ENCODE measurements at regions not wholly inside any gene's neighbourhood (a gene's known extent, or its start where the extent isn't known, plus 50 kb on each side); places are given as distances from the start of the nearest gene placed in this dataset.

DNA sequence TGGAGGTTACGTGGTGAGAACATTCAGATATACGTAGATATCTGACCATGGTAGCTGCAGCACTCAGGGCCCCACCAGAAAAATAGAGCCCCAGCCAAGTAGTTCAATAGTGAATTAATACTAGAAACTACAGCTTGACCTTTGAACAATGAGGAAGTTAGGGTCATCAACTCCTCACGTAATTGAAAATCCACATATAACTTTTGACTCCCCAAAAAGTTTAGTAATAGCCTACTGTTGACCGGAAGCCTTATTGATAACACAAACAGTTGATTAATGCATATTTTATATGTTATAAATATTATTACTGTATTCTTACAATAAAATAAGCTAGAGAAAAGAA lies 117.9 kb downstream of the SNX5 start:
- Histone ChIP-seq H3K4me3 (ENCODE audit: low read depth, low read length) (no peak overlapping the region), H3K36me3 (ENCODE audit: control insufficient read depth in 2 of 2, insufficient read depth in 1 of 2, low read length in 2 of 2) (no peaks in the 10 kb centered on the region), H3K27ac (ENCODE audit: extremely low read depth, low read depth, low read length) (no peak overlapping the region), H3K4me1 (ENCODE audit: control insufficient read depth, insufficient read depth, low read length) (no peaks in the 10 kb centered on the region), H3K9me3 (ENCODE audit: control insufficient read depth, insufficient read depth, low read depth, low read length) (no peaks in the 10 kb centered on the region)
- ChIA-PET POLR2A (no interaction called here), CTCF (no interaction called here)
- TF ChIP-seq ZNF140 (tag by site-specific recombination; IDR thresholded peaks at IDR 0.05): no peak
- TF ChIP-seq KLF16 (tag by site-specific recombination; IDR thresholded peaks at IDR 0.05): no peak
- TF ChIP-seq, protein P1, sequence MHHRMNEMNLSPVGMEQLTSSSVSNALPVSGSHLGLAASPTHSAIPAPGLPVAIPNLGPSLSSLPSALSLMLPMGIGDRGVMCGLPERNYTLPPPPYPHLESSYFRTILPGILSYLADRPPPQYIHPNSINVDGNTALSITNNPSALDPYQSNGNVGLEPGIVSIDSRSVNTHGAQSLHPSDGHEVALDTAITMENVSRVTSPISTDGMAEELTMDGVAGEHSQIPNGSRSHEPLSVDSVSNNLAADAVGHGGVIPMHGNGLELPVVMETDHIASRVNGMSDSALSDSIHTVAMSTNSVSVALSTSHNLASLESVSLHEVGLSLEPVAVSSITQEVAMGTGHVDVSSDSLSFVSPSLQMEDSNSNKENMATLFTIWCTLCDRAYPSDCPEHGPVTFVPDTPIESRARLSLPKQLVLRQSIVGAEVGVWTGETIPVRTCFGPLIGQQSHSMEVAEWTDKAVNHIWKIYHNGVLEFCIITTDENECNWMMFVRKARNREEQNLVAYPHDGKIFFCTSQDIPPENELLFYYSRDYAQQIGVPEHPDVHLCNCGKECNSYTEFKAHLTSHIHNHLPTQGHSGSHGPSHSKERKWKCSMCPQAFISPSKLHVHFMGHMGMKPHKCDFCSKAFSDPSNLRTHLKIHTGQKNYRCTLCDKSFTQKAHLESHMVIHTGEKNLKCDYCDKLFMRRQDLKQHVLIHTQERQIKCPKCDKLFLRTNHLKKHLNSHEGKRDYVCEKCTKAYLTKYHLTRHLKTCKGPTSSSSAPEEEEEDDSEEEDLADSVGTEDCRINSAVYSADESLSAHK (tag by site-specific recombination; IDR thresholded peaks at IDR 0.05): no peak
- TF ChIP-seq ZNF529 (tag by site-specific recombination; IDR thresholded peaks at IDR 0.05; ENCODE audit: insufficient replicate concordance): no peak
- TF ChIP-seq ZNF768 (tag by site-specific recombination; IDR thresholded peaks at IDR 0.05): no peak
- TF ChIP-seq ZNF48 (tag by site-specific recombination; IDR thresholded peaks at IDR 0.05): no peak
- TF ChIP-seq ZFP41 (tag by site-specific recombination; IDR thresholded peaks at IDR 0.05; ENCODE audit: borderline replicate concordance): no peak
- no peak for TF ChIP-seq ZNF585B (tag by site-specific recombination; IDR thresholded peaks at IDR 0.05)
- TF ChIP-seq OSR2 (tag by site-specific recombination; IDR thresholded peaks at IDR 0.05): no peak

DNA sequence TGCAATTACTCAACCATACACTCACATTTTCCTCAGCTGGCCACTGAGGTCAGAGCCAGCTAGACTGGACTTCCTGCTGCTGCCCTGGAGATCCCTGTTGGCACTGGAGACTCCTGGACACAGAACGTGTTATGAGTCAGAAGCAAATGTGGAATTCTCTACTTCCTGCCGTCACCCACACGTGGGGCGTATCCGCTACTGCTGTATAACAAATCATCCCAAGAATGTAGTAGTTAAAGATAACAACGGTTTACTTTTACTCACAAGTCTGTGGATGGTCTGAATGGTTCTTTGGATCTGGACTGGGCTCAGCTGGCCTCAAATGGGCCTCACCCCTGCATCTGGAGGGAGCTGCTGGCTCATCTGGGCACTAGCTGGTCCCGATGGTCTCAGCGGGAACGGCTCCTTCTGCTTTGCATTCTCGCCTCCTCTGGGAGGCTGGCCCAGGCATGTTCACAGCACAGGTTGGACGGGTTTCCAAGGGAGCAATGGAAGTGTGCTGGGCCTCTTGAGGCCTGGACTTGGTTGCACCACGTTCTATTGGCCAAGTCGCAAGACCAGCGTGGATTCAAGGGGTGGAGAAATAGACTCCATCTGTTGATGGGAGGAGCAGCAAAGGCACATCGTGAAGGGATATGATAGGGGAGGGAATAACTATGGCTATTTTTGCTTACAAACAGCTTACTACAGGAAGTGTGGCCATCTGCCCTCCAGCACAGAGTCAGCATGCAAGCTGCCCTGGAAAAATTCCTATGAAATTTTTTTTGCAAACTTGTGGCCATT lies 118.5 kb downstream of the SNX5 start:
- no peaks in the 10 kb centered on the region for H3K36me3 ChIP-seq (ENCODE audit: control insufficient read depth in 2 of 2, insufficient read depth in 1 of 2, low read length in 2 of 2)
- ChIA-PET CTCF (no interaction called here), POLR2A (no interaction called here)
- no peak overlapping the region for H3K27ac ChIP-seq (ENCODE audit: extremely low read depth, low read depth, low read length)
- H3K4me3 ChIP-seq (ENCODE audit: low read depth, low read length): no peak overlapping the region
- H3K4me1 ChIP-seq (ENCODE audit: control insufficient read depth, insufficient read depth, low read length): no peaks in the 10 kb centered on the region
- no peaks in the 10 kb centered on the region for H3K9me3 ChIP-seq (ENCODE audit: control insufficient read depth, insufficient read depth, low read depth, low read length)
- TF ChIP-seq ZNF677 (tag by site-specific recombination; IDR thresholded peaks at IDR 0.05) (no peak), ZNF596 (tag by site-specific recombination; IDR thresholded peaks at IDR 0.05) (no peak), SP7 (tag by site-specific recombination; IDR thresholded peaks at IDR 0.05) (no peak), MZF1 (tag by site-specific recombination; IDR thresholded peaks at IDR 0.05; ENCODE audit: borderline replicate concordance) (no peak), ZNF114 (tag by site-specific recombination; IDR thresholded peaks at IDR 0.05) (no peak), HOXD13 (CRISPR knock-in tag; IDR thresholded peaks at IDR 0.05; ENCODE audit: borderline replicate concordance) (no peak), BCL11A (tag by site-specific recombination; IDR thresholded peaks at IDR 0.05; ENCODE audit: low read depth) (no peak), ZNF626 (tag by site-specific recombination; IDR thresholded peaks at IDR 0.05) (no peak), SCRT1 (tag by site-specific recombination; IDR thresholded peaks at IDR 0.05; ENCODE audit: borderline replicate concordance) (no peak), ZNF121 (tag by site-specific recombination; IDR thresholded peaks at IDR 0.05) (no peak), ZNF16 (tag by site-specific recombination; IDR thresholded peaks at IDR 0.05; ENCODE audit: low read depth) (no peak)
- TF ChIP-seq, protein P2, sequence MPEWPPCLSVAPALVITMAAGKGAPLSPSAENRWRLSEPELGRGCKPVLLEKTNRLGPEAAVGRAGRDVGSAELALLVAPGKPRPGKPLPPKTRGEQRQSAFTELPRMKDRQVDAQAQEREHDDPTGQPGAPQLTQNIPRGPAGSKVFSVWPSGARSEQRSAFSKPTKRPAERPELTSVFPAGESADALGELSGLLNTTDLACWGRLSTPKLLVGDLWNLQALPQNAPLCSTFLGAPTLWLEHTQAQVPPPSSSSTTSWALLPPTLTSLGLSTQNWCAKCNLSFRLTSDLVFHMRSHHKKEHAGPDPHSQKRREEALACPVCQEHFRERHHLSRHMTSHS (tag by site-specific recombination; IDR thresholded peaks at IDR 0.05): no peak
- TF ChIP-seq, protein P3, sequence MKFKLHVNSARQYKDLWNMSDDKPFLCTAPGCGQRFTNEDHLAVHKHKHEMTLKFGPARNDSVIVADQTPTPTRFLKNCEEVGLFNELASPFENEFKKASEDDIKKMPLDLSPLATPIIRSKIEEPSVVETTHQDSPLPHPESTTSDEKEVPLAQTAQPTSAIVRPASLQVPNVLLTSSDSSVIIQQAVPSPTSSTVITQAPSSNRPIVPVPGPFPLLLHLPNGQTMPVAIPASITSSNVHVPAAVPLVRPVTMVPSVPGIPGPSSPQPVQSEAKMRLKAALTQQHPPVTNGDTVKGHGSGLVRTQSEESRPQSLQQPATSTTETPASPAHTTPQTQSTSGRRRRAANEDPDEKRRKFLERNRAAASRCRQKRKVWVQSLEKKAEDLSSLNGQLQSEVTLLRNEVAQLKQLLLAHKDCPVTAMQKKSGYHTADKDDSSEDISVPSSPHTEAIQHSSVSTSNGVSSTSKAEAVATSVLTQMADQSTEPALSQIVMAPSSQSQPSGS (tag by site-specific recombination; IDR thresholded peaks at IDR 0.05; ENCODE audit: low read depth): no peak
- TF ChIP-seq, protein P4, sequence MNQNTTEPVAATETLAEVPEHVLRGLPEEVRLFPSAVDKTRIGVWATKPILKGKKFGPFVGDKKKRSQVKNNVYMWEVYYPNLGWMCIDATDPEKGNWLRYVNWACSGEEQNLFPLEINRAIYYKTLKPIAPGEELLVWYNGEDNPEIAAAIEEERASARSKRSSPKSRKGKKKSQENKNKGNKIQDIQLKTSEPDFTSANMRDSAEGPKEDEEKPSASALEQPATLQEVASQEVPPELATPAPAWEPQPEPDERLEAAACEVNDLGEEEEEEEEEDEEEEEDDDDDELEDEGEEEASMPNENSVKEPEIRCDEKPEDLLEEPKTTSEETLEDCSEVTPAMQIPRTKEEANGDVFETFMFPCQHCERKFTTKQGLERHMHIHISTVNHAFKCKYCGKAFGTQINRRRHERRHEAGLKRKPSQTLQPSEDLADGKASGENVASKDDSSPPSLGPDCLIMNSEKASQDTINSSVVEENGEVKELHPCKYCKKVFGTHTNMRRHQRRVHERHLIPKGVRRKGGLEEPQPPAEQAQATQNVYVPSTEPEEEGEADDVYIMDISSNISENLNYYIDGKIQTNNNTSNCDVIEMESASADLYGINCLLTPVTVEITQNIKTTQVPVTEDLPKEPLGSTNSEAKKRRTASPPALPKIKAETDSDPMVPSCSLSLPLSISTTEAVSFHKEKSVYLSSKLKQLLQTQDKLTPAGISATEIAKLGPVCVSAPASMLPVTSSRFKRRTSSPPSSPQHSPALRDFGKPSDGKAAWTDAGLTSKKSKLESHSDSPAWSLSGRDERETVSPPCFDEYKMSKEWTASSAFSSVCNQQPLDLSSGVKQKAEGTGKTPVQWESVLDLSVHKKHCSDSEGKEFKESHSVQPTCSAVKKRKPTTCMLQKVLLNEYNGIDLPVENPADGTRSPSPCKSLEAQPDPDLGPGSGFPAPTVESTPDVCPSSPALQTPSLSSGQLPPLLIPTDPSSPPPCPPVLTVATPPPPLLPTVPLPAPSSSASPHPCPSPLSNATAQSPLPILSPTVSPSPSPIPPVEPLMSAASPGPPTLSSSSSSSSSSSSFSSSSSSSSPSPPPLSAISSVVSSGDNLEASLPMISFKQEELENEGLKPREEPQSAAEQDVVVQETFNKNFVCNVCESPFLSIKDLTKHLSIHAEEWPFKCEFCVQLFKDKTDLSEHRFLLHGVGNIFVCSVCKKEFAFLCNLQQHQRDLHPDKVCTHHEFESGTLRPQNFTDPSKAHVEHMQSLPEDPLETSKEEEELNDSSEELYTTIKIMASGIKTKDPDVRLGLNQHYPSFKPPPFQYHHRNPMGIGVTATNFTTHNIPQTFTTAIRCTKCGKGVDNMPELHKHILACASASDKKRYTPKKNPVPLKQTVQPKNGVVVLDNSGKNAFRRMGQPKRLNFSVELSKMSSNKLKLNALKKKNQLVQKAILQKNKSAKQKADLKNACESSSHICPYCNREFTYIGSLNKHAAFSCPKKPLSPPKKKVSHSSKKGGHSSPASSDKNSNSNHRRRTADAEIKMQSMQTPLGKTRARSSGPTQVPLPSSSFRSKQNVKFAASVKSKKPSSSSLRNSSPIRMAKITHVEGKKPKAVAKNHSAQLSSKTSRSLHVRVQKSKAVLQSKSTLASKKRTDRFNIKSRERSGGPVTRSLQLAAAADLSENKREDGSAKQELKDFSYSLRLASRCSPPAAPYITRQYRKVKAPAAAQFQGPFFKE (tag by site-specific recombination; IDR thresholded peaks at IDR 0.05; ENCODE audit: borderline replicate concordance): no peak

Data from HEK293 (cell line).